ENCODE measurements at regions not wholly inside any gene's neighbourhood (a gene's known extent, or its start where the extent isn't known, plus 50 kb on each side); places are given as distances from the start of the nearest gene placed in this dataset.

GRCh38 chr2:128717758-128718710 is 399.4 kb upstream of the HS6ST1 start:
- ATAC-seq (peak in 1 of 4 donors; percentile 26), FAIRE-seq (no peak), DNase-seq (no peak)
- Histone ChIP-seq H3K36me3 (no peaks in the 10 kb centered on the region), H3K27me3 (no peaks in the 10 kb centered on the region), H3K4me1 (no peaks in the 10 kb centered on the region), H3K9me3 (no peaks in the 10 kb centered on the region), H3K4me3 (no peak overlapping the region), H3K27ac (no peak overlapping the region)
- WGBS, 2 donors, result 58 to 67% methylated on average over 8 of the region's 8 CpGs
- intact Hi-C loops (cut with DNase I), result no loop called here
- no peak for TF ChIP-seq CTCF (IDR thresholded peaks at IDR 0.05)

GRCh38 chr2:128720080-128721022 is 401.7 kb upstream of the HS6ST1 start:
- 76 to 83% methylated on average over 4 of the region's 4 CpGs for WGBS, 2 donors
- Histone ChIP-seq H3K4me1 (no peaks in the 10 kb centered on the region), H3K9me3 (no peaks in the 10 kb centered on the region), H3K4me3 (no peak overlapping the region), H3K27ac (no peak overlapping the region), H3K27me3 (no peaks in the 10 kb centered on the region), H3K36me3 (no peaks in the 10 kb centered on the region)
- DNase-seq (no peak), ATAC-seq (no peak), FAIRE-seq (no peak)
- intact Hi-C loops (cut with DNase I), result no loop called here
- no peak for TF ChIP-seq CTCF (IDR thresholded peaks at IDR 0.05)

GRCh38 chr2:128721096-128721495 is 402.4 kb upstream of the HS6ST1 start:
- DNase-seq (no peak), FAIRE-seq (no peak), ATAC-seq (no peak)
- Histone ChIP-seq H3K27me3 (no peaks in the 10 kb centered on the region), H3K9me3 (no peaks in the 10 kb centered on the region), H3K27ac (no peak overlapping the region), H3K4me3 (no peak overlapping the region), H3K36me3 (no peaks in the 10 kb centered on the region), H3K4me1 (no peaks in the 10 kb centered on the region)
- intact Hi-C loops (cut with DNase I), result no loop called here
- no peak for TF ChIP-seq CTCF (IDR thresholded peaks at IDR 0.05)
- WGBS, 2 donors, result 92 to 93% methylated on average over 2 of the region's 2 CpGs

GRCh38 chr2:128722489-128722888 is 403.8 kb upstream of the HS6ST1 start:
- 73 to 90% methylated on average over 1 of the region's 1 CpG for WGBS, 2 donors
- FAIRE-seq (no peak), ATAC-seq (no peak), DNase-seq (no peak)
- intact Hi-C loops (cut with DNase I), result no loop called here
- Histone ChIP-seq H3K27ac (no peak overlapping the region), H3K4me1 (no peaks in the 10 kb centered on the region), H3K4me3 (no peak overlapping the region), H3K27me3 (no peaks in the 10 kb centered on the region), H3K36me3 (no peaks in the 10 kb centered on the region), H3K9me3 (no peaks in the 10 kb centered on the region)
- TF ChIP-seq CTCF (IDR thresholded peaks at IDR 0.05), result no peak

All from pancreas (tissue), 10 donors.